B cell (primary cell): ENCODE measurements at regions not wholly inside any gene's neighbourhood (a gene's known extent, or its start where the extent isn't known, plus 50 kb on each side); places are given as distances from the start of the nearest gene placed in this dataset.

Source experiments
- CTCF ChIP-seq: fragments of 200-600 bp; IDR thresholded peaks from one replicate; pipeline ENCODE4 v1.8.0; 2022; ENCODE audit warnings: antibody characterized with exemption, mild to moderate bottlenecking
- EZH2 ChIP-seq: IDR thresholded peaks from 2 replicates; pipeline ENCODE4 v1.6.1; 2012; ENCODE audit warnings: borderline replicate concordance, low read depth, mild to moderate bottlenecking, moderate library complexity, low read length; ENCODE audit not compliant: insufficient read depth, poor library complexity, severe bottlenecking

DNA sequence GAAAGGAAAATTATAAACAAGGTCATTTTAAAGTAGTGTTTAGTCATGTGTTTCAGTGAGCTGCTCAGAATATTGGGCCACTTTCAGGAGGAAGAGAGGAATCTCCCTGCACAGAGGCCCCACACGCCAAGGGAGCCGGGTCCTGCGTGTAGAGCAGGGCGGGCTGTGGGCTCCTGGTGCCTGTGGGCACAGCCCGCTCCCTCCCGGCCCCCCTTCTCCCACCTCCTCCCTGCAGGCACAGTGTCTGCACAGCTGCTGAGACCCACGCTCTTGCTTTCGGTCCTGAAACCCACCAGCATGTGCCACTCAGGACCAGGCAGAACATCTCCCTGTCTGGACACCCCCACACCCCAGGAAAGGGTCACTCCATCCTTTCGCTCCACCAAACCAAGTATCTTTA, 167.6 kb upstream of the SALL3 start:
- TF ChIP-seq CTCF (no peak), EZH2 (no peak)
